MV-4-11 (cell line): ENCODE measurements at regions not wholly inside any gene's neighbourhood (a gene's known extent, or its start where the extent isn't known, plus 50 kb on each side); places are given as distances from the start of the nearest gene placed in this dataset.
"Not testable (repeated sequence)": the region's sequence is repeated elsewhere in the genome, so short reads cannot be mapped to it uniquely, and the experiment has no call there.

Experiments
- DNase-seq: peaks from one replicate; lab custom pipeline; 2025; lab: John Stamatoyannopoulos, UW

DNA sequence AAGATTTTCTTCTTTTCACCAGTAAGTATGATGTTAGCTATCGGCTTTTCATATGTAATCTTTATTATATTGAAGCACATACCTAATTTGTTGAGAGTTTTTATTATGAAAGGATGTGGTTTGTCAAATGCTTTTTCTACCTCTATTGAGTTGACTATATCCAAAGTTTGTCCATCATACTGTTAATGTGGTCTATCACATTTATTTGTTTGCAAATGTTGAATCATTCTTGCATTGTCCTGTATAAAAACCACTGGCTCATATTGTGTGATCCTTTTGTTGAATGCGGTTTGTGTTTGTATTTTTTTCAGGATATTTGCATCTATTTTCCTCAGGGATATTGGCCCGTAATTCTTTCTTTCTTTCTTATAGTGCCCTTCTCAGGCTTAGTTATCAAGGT lies 675.5 kb downstream of the NUP35 start:
- no peak for DNase-seq

GRCh38 chr2:183803596-183803995 lies 679.4 kb downstream of the NUP35 start:
- no peak for DNase-seq

- no peak for DNase-seq
These were observed 683.6 kb downstream of the NUP35 start for GRCh38 chr2:183807870-183808269.

- no peak for DNase-seq
These were observed 685.2 kb downstream of the NUP35 start for GRCh38 chr2:183809404-183809803.

- no peak for DNase-seq
These were observed 687.0 kb downstream of the NUP35 start for GRCh38 chr2:183811281-183811680.

- no peak for DNase-seq
These were observed 687.8 kb downstream of the NUP35 start for GRCh38 chr2:183812091-183812490.

DNA sequence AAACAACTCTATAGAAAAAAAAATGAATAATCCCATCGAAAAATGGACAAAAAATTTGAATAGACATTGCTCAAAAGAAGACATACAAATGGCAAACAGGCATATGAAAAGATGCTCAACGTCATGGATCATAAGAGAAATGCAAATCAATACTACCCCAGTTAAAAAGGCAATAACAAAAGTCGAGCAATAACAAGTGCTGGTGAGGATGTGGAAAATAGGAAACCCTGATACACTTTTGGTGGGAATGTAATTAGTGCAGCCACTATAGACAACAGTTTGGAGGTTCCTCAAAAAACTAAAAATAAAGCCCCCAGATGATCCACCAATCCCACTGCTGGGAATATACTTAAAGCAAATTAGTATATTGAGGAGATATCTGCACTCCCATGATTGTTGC lies 701.5 kb downstream of the NUP35 start:
- no peak for DNase-seq

GRCh38 chr2:183829931-183830330 lies 705.7 kb downstream of the NUP35 start:
- DNase-seq = no peak

- DNase-seq = no peak
These were observed 712.9 kb downstream of the NUP35 start for GRCh38 chr2:183837157-183837556.

DNA sequence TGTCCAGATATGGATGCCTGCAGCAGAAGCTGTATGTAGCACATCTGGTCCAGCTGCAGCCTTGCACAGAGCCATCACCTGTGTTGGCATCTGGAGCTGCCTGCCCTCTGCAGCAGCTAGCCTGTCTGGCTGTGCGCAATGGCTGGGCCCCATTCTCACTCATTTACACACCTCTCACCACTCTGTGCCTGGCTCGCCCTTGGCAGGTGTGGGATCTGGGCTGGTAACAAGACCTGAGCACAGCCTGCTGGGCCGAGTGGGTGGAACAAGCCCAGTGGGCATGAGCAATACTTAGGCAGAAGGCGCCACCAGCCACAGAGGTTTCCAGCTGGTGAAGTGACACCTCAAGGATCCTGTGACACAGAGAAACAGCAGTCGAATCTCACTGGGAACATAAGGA lies 714.1 kb downstream of the NUP35 start:
- no peak for DNase-seq

DNA sequence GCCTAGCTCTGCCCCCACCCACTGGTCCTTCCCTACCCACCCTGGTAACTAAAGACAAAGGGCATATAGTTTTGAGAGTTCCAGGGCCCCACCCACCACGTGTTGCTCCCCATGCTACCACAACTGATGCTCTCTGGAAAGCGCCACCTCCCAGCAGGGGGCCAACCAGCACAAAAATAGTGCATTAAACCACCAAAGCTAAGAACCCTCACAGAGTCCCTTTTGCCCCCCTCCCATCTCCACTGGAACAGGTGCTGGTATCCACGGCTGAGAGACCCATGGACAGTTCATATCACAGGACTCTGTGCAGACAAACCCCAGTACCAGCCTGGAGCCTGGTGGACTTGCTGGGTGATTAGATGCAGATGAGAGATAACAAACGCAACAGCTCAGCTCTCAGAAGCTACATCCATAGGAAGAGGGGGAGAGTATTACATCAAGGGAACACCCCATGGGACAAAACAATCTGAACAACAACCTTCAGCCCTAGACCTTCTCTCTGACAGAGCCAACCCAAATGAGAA lies 715.9 kb downstream of the NUP35 start:
- no peak for DNase-seq

DNA sequence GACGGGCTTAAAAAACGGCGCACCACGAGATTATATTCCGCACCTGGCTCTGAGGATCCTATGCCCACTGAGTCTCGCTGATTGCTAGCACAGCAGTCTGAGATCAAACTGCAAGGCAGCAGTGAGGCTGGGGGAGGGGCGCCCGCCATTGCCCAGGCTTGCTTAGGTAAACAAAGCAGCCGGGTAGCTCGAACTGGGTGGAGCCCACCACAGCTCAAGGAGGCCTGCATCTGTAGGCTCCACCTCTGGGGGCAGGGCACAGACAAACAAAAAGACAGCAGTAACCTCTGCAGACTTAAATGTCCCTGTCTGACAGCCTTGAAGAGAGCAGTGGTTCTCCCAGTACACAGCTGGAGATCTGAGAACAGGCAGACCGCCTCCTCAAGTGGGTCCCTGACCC lies 725.6 kb downstream of the NUP35 start:
- not testable (repeated sequence) for DNase-seq

GRCh38 chr2:183859129-183859528 lies 734.9 kb downstream of the NUP35 start:
- DNase-seq = no peak

DNA sequence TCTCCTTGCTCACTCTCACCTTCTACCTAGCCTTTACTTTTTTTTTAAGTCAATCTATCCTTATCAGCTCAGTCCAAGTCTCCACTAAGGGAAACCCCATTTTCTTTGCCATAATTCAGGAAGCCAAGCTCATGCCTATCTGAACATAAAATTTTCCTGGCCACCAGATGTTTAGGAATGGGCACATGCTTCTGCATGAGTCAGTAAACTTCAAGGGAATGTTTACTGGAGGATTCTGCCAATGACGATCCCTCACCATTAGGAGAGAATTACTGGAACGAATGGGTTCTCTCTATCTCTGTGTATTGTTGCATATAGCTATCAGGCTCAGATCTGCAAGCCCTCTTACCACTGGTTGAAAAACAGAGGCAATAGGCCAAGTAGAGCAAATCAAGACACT lies 731.7 kb upstream of the ZNF804A start:
- no peak for DNase-seq

GRCh38 chr2:183867206-183867605 lies 731.1 kb upstream of the ZNF804A start:
- no peak for DNase-seq

DNA sequence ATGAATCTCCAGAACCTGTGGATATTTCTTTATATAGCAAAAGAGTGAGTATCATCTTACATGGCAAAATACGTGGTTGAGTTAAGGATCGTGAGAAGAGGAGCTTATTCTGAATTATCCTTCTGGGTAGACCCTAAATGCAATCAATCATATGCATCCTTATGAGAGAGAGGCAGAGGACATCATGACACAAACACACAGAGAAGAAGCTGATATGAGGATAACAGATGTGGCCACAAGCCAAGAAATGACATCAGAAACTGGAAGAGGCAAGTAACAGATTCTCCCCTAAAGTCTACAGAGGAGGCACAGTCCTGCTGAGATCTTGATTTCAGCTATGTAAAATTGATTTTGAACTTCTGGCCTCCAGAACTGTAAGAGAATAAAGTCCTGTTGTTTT lies 730.2 kb upstream of the ZNF804A start:
- no peak for DNase-seq

DNA sequence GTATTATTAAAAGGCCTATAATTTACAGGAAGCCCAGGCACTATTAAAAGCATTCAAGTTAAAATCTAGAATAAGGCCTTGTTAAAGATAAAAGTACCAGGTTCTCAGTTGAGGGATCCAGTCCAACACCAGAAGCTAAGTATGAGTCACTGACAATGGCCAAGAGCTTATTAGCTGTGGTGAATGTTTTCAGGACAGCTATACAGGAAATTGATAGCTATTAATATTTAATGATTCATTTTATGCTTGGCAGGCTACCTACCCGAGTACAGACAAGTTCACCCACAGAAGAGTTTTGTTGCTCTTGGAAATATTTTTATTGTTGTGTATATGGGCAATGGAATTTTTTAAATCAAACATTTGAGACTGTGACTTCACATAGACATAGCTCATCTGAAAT lies 729.6 kb upstream of the ZNF804A start:
- no peak for DNase-seq

- no peak for DNase-seq
These were observed 726.2 kb upstream of the ZNF804A start for GRCh38 chr2:183872131-183872530.

GRCh38 chr2:183881978-183882377 lies 716.4 kb upstream of the ZNF804A start:
- DNase-seq = no peak

- DNase-seq = no peak
These were observed 705.9 kb upstream of the ZNF804A start for GRCh38 chr2:183892315-183892941.

GRCh38 chr2:183898641-183899040 lies 699.7 kb upstream of the ZNF804A start:
- DNase-seq = no peak

DNA sequence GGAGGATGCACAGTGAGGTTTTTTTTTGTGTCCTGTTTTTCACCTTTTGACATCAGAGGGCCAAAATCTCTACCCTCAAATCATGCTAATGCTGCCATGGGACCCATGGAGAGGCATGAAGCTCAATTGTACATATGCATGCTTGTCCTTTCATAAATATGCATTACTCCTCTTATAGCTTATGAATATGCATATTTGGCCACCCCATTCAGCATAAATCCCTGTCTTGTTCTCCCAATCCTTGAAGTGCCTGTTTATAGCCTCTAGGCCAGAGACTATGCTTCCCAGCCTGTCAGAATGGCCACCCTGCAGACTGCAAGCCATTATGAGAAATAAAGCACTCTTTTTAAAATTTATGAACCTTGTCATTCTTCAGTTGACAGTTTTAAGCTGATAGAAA lies 696.4 kb upstream of the ZNF804A start:
- DNase-seq = no peak

DNA sequence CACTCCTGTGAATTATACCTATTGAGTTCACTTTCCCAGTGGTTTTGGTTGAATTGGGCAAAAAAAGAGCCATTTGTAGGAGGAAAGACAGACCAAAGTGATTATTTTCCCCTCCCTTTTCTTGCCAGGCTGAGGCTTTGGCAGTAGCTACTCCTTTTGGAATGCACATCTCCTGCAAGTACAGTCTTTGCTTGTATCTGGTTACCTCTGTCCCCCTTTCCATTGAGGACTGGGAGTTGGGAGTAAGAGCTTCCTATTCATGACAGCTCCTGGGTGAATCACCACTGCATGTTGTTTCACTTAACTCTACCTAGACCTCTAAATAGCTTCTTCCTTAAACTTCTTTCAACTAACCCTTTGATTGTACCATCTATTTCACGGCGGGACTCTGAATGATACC lies 695.3 kb upstream of the ZNF804A start:
- DNase-seq = no peak

DNA sequence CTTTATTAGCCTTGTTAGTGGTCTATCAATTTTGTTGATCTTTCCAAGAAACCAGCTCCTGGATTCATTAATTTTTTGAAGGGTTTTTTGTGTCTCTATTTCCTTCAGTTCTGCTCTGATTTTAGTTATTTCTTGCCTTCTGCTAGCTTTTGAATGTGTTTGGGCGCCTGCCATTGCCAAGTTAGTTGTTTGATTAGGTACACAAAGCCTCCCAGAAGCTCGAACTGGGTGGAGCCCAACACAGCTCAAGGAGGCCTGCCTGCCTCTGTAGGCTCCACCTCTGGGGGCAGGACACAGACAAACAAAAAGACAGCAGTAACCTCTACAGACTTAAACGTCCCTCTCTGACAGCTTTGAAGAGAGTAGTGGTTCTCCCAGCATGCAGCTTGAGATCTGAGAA lies 682.3 kb upstream of the ZNF804A start:
- DNase-seq = not testable (repeated sequence)
